ENCODE measurements at regions not wholly inside any gene's neighbourhood (a gene's known extent, or its start where the extent isn't known, plus 50 kb on each side); places are given as distances from the start of the nearest gene placed in this dataset.

DNA sequence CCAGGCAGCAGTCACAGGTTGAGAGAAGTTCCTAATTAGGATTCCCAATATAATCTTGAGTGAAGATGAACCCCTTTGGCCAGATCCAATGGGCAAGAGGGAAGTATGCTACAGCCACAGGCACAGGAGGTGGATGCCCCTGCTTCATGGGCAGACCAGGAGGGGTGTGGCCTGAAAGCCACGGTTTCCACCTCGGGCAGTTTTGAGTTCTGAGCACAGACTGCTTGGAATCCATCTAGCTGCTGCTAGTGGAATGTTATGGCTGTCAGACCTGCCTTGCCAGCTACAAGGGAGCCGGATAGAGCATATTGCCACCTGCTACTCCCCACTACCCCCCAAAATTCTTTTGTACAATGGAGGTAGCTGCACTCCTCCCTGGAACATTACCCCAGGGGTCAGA lies 672.9 kb downstream of the HACE1 start:
- Histone ChIP-seq H3K4me1 (replicated peaks in 1 of 2; ENCODE audit: control insufficient read depth in 2 of 2, insufficient read depth in 2 of 2, low read length in 2 of 2) (no peaks in the 10 kb centered on the region), H3K9ac (ENCODE audit: insufficient read depth in 1 of 2, low read depth in 2 of 2, low read length in 2 of 2) (no peak overlapping the region), H3K36me3 (ENCODE audit: control insufficient read depth, insufficient read depth, low read length) (no peaks in the 10 kb centered on the region), H3K79me2 (ENCODE audit: control insufficient read depth, insufficient read depth, low read length) (no peaks in the 10 kb centered on the region), H3K9me1 (ENCODE audit: control insufficient read depth, insufficient read depth, low read length) (no peaks in the 10 kb centered on the region), H2AFZ (ENCODE audit: low read depth, low read length) (no peak overlapping the region), H3K4me3 (no peak overlapping the region), H3K27ac (ENCODE audit: extremely low read depth, low read depth, low read length) (no peak overlapping the region), H3K4me2 (ENCODE audit: insufficient read depth, low read length) (no peak overlapping the region), H3K9me3 (replicated peaks; ENCODE audit: control insufficient read depth, insufficient read depth, low read depth, low read length) (no peaks in the 10 kb centered on the region), H3K27me3 (ENCODE audit: control insufficient read depth in 2 of 2, insufficient read depth in 2 of 2, low read length in 2 of 2) (no peaks in the 10 kb centered on the region), H4K20me1 (replicated peaks; ENCODE audit: control insufficient read depth, insufficient read depth, low read length) (no peaks in the 10 kb centered on the region)
- TF ChIP-seq PCBP1 (IDR thresholded peaks at IDR 0.05; ENCODE audit: low read depth, low read length, poor library complexity, severe bottlenecking) (no peak), MECOM (CRISPR knock-in tag; IDR thresholded peaks at IDR 0.05) (no peak), CEBPB (tag; IDR thresholded peaks at IDR 0.05) (no peak), MEF2A (IDR thresholded peaks at IDR 0.05; ENCODE audit: control insufficient read depth, low read depth, low read length) (no peak), SRSF1 (IDR thresholded peaks at IDR 0.05; ENCODE audit: low read depth, low read length) (no peak), RBFOX2 (IDR thresholded peaks at IDR 0.05; ENCODE audit: low read depth, low read length) (no peak), WHSC1 (IDR thresholded peaks at IDR 0.05; ENCODE audit: low read length) (no peak), XRCC3 (IDR thresholded peaks at IDR 0.05) (no peak), TBP (optimal IDR thresholded peaks at IDR 0.05; ENCODE audit: low read depth, low read length) (no peak), ZNF134 (CRISPR knock-in tag; conservative IDR thresholded peaks at IDR 0.05) (no peak), RBM39 (optimal IDR thresholded peaks at IDR 0.05; ENCODE audit: low read depth, low read length) (no peak), SLC30A9 (CRISPR knock-in tag; IDR thresholded peaks at IDR 0.05) (no peak)
- TF ChIP-seq, protein P1, sequence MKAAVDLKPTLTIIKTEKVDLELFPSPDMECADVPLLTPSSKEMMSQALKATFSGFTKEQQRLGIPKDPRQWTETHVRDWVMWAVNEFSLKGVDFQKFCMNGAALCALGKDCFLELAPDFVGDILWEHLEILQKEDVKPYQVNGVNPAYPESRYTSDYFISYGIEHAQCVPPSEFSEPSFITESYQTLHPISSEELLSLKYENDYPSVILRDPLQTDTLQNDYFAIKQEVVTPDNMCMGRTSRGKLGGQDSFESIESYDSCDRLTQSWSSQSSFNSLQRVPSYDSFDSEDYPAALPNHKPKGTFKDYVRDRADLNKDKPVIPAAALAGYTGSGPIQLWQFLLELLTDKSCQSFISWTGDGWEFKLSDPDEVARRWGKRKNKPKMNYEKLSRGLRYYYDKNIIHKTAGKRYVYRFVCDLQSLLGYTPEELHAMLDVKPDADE (conservative IDR thresholded peaks at IDR 0.05; ENCODE audit: control insufficient read depth, low read depth, low read length): no peak
- ChIA-PET POLR2A (no interaction called here), CTCF (ENCODE audit: low intra/inter-chr PET ratio) (no interaction called here)
- no TSS peak for BruUV-seq (replicated peaks)
- ATAC-seq: no peak
- DNase-seq (ENCODE audit: extremely low read depth in 1 of 4, low spot score in 3 of 4): no peak
- in situ Hi-C loops (cut with MboI): no loop called here
- 0% methylated on average over 2 of the region's 3 CpGs for WGBS (ENCODE audit: insufficient coverage, low coverage, missing lambda C conversion rate)
- no peak for FAIRE-seq
- intact Hi-C loops (cut with micrococcal nuclease): no loop called here
